ENCODE measurements at regions not wholly inside any gene's neighbourhood (a gene's known extent, or its start where the extent isn't known, plus 50 kb on each side); places are given as distances from the start of the nearest gene placed in this dataset.

DNA sequence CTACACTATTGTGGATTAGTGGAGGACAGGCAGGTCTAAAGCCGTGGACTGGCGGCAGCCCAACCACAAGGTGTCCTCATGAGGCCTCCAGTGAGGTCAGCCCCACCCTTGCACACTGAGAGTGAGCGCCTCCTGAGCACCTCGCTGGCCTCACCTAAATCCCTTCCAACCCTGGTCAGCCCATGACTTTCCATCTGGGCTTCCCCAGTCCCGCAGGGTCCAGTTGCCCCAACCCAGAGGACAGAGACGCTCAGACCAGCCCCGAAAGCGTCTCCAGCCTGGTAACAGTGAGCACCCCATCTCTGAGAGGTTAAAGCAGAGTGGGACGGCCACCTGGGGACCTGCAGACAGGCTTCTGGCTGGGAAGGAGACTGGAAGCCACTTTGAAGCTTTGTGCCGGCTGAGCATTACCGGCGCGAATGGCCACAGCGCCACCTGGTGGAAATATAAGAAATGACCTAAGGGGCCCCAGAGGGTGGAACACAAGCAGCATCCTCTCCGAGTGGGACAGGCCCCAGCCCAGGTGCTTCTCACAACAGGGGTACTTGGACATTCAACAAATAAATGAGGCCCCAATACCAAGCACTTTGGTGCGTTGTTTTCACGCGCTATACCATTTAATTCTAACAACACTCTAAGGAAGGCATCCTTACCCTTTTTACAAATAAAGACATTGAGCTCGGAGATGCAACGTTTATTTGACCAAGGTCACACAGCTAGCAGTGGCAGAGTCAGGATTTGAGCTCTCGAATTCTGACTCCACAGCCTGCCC, 65.7 kb upstream of the TOP1 start:
- ChIA-PET POLR2A (interaction anchor here (0.6 to 1.8 kb wide), 8 partner anchors 16 to 1913 kb away, joined by 3 to 9 read pairs (median 3); partner anchors contain the start of gene MAFB), CTCF (interaction anchor here (0.6 to 9.2 kb wide), 107 partner anchors 9 to 1914 kb away, joined by 3 to 287 read pairs (median 4); partner anchors contain the start of gene MAFB)
- H3K27ac Mint-ChIP-seq (ENCODE audit: low read depth, unreplicated experiment) = no peak overlapping the region
- H3K4me3 Mint-ChIP-seq (ENCODE audit: unreplicated experiment) = no peak overlapping the region
- no TSS peak for BruUV-seq (replicated peaks)
- H3K27me3 Mint-ChIP-seq (ENCODE audit: insufficient read depth, unreplicated experiment) = no peaks in the 10 kb centered on the region
- H3K9me3 Mint-ChIP-seq (ENCODE audit: unreplicated experiment) = no peaks in the 10 kb centered on the region
- H3K36me3 Mint-ChIP-seq (ENCODE audit: insufficient read depth, unreplicated experiment) = no peaks in the 10 kb centered on the region
- DNase-seq (ENCODE audit: unreplicated experiment) = peak; percentile 71
- peaks cover 20% of the 10 kb centered on the region for H3K4me1 Mint-ChIP-seq (ENCODE audit: insufficient read depth, unreplicated experiment)
- TF ChIP-seq CTCF (IDR thresholded peaks at IDR 0.05; ENCODE audit: unreplicated experiment) = peak; percentile 84
- intact Hi-C loops (cut with micrococcal nuclease) = loop anchor here (1.0 to 5.0 kb wide), 7 partner anchors 222 to 1850 kb away; partner anchors contain the start of gene MAFB

DNA sequence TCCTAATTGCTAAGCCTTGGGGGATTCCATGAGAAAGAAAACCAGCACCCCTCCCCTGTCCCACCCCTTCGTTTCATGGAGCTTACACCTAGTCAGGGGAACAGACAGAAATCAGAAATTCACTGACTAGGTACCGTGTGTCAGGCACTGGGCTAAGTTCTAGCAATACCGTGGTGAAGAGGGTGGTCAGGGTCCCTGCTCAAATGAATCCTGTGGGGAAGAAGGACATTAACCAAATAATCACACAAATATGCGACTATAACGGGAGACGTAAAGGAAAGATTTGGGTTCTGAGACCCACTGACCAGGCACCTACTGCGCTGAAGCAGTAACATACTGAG, 65.1 kb upstream of the TOP1 start:
- H3K27me3 Mint-ChIP-seq (ENCODE audit: insufficient read depth, unreplicated experiment) = no peaks in the 10 kb centered on the region
- no peak overlapping the region for H3K27ac Mint-ChIP-seq (ENCODE audit: low read depth, unreplicated experiment)
- peaks cover 20% of the 10 kb centered on the region for H3K4me1 Mint-ChIP-seq (ENCODE audit: insufficient read depth, unreplicated experiment)
- ChIA-PET POLR2A (interaction anchor here (0.8 to 1.8 kb wide), 5 partner anchors 15 to 1914 kb away, joined by 3 to 9 read pairs (median 5); partner anchors contain the start of gene MAFB), CTCF (interaction anchor here (0.6 to 9.2 kb wide), 80 partner anchors 8 to 1914 kb away, joined by 3 to 287 read pairs (median 4); partner anchors contain the start of gene MAFB)
- DNase-seq (ENCODE audit: unreplicated experiment) = no peak
- no peaks in the 10 kb centered on the region for H3K36me3 Mint-ChIP-seq (ENCODE audit: insufficient read depth, unreplicated experiment)
- no TSS peak for BruUV-seq (replicated peaks)
- intact Hi-C loops (cut with micrococcal nuclease) = loop anchor here (1.0 to 5.0 kb wide), 7 partner anchors 222 to 1851 kb away; partner anchors contain the start of gene MAFB
- no peak overlapping the region for H3K4me3 Mint-ChIP-seq (ENCODE audit: unreplicated experiment)
- no peak for TF ChIP-seq CTCF (IDR thresholded peaks at IDR 0.05; ENCODE audit: unreplicated experiment)
- H3K9me3 Mint-ChIP-seq (ENCODE audit: unreplicated experiment) = no peaks in the 10 kb centered on the region

- H3K4me1 Mint-ChIP-seq (ENCODE audit: insufficient read depth, unreplicated experiment) = peaks cover 20% of the 10 kb centered on the region
- no peak overlapping the region for H3K27ac Mint-ChIP-seq (ENCODE audit: low read depth, unreplicated experiment)
- H3K27me3 Mint-ChIP-seq (ENCODE audit: insufficient read depth, unreplicated experiment) = no peaks in the 10 kb centered on the region
- no peak for DNase-seq (ENCODE audit: unreplicated experiment)
- ChIA-PET CTCF (interaction anchor here (0.6 to 9.2 kb wide), 22 partner anchors 9 to 1915 kb away, joined by 3 to 287 read pairs (median 3); partner anchors contain the start of genes LPIN3 and MAFB), POLR2A (interaction anchor here (0.7 kb wide), 1 partner anchor 1557 kb away, joined by 3 read pairs; no protein-coding TSS in a partner anchor)
- no peaks in the 10 kb centered on the region for H3K36me3 Mint-ChIP-seq (ENCODE audit: insufficient read depth, unreplicated experiment)
- no peaks in the 10 kb centered on the region for H3K9me3 Mint-ChIP-seq (ENCODE audit: unreplicated experiment)
- BruUV-seq (replicated peaks) = no TSS peak
- TF ChIP-seq CTCF (IDR thresholded peaks at IDR 0.05; ENCODE audit: unreplicated experiment) = no peak
- H3K4me3 Mint-ChIP-seq (ENCODE audit: unreplicated experiment) = no peak overlapping the region
- intact Hi-C loops (cut with micrococcal nuclease) = no loop called here
Measured at GRCh38 chr20:40965671-40966070, 63.0 kb upstream of the TOP1 start.

GRCh38 chr20:40966103-40966502, 62.5 kb upstream of the TOP1 start:
- ChIA-PET POLR2A (interaction anchor here (0.7 to 0.9 kb wide), 2 partner anchors 12 to 1558 kb away, joined by 3 to 5 read pairs; no protein-coding TSS in a partner anchor), CTCF (interaction anchor here (0.6 to 9.2 kb wide), 21 partner anchors 10 to 1916 kb away, joined by 3 to 287 read pairs (median 4); partner anchors contain the start of genes LPIN3 and MAFB)
- Mint-ChIP-seq H3K36me3 (ENCODE audit: insufficient read depth, unreplicated experiment) (no peaks in the 10 kb centered on the region), H3K4me1 (ENCODE audit: insufficient read depth, unreplicated experiment) (peaks cover 21% of the 10 kb centered on the region), H3K27me3 (ENCODE audit: insufficient read depth, unreplicated experiment) (no peaks in the 10 kb centered on the region), H3K4me3 (ENCODE audit: unreplicated experiment) (no peak overlapping the region), H3K9me3 (ENCODE audit: unreplicated experiment) (no peaks in the 10 kb centered on the region), H3K27ac (ENCODE audit: low read depth, unreplicated experiment) (peak overlapping the region; percentile 58)
- peak; percentile 12 for TF ChIP-seq CTCF (IDR thresholded peaks at IDR 0.05; ENCODE audit: unreplicated experiment)
- DNase-seq (ENCODE audit: unreplicated experiment) = no peak
- intact Hi-C loops (cut with micrococcal nuclease) = no loop called here
- BruUV-seq (replicated peaks) = no TSS peak
